Uterus (tissue), 2 donors: ENCODE measurements at regions not wholly inside any gene's neighbourhood (a gene's known extent, or its start where the extent isn't known, plus 50 kb on each side); places are given as distances from the start of the nearest gene placed in this dataset.

Source experiments
- POLR2A ChIP-seq, 2 donors: fragments of 450-650 bp; IDR thresholded peaks; one replicate each; pipeline ENCODE4 v1.6.1; 2016; ENCODE audit warnings: antibody characterized with exemption in 2 of 2, mild to moderate bottlenecking in 1 of 2, moderate library complexity in 1 of 2
- TF ChIP-seq, protein P1 (sequence below), 4 experiments: fragments of 200-600 bp in 2 of 4; fragments of 450-650 bp in 2 of 4; sonication (generic) in 2 of 4; IDR thresholded peaks; one replicate each; pipeline ENCODE4 v1.5.1; 2016 to 2019; ENCODE audit warnings: antibody characterized with exemption in 4 of 4, mild to moderate bottlenecking in 2 of 4, moderate library complexity in 1 of 4

DNA sequence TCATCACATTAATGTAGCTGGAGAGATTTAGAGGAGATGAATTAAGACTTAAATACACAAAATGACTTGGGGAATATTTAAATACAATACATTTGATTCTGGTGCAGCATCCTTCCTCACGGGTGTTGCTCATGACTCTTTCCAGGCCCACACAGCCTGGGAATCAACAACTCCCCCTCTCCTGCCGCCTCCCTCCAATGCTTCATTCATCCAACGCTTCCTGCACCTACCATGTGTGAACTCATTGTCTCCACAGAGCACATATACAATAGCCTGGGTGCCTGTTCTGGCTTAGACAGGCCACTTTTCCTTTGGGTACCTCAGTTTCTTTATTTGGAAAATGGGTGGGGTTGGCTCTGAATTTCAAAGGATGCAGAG lies 476.9 kb upstream of the CADM1 start:
- TF ChIP-seq, protein P1, sequence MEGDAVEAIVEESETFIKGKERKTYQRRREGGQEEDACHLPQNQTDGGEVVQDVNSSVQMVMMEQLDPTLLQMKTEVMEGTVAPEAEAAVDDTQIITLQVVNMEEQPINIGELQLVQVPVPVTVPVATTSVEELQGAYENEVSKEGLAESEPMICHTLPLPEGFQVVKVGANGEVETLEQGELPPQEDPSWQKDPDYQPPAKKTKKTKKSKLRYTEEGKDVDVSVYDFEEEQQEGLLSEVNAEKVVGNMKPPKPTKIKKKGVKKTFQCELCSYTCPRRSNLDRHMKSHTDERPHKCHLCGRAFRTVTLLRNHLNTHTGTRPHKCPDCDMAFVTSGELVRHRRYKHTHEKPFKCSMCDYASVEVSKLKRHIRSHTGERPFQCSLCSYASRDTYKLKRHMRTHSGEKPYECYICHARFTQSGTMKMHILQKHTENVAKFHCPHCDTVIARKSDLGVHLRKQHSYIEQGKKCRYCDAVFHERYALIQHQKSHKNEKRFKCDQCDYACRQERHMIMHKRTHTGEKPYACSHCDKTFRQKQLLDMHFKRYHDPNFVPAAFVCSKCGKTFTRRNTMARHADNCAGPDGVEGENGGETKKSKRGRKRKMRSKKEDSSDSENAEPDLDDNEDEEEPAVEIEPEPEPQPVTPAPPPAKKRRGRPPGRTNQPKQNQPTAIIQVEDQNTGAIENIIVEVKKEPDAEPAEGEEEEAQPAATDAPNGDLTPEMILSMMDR (IDR thresholded peaks at IDR 0.05): no peak
- TF ChIP-seq POLR2A (IDR thresholded peaks at IDR 0.05): no peak
